Endometrial microvascular endothelial cells (primary cell): ENCODE measurements at regions not wholly inside any gene's neighbourhood (a gene's known extent, or its start where the extent isn't known, plus 50 kb on each side); places are given as distances from the start of the nearest gene placed in this dataset.
"Not testable (repeated sequence)": the region's sequence is repeated elsewhere in the genome, so short reads cannot be mapped to it uniquely, and the experiment has no call there.

Experiments
- in situ Hi-C: cut with HindIII; loops from 2 replicates; pipeline ENCODE4 v1.10.0; 2017; ENCODE audit warnings: low sequenced_read_pairs, low pct_unique_long_range_greater_than_20kb; ENCODE audit errors: inconsistent ontology term

DNA sequence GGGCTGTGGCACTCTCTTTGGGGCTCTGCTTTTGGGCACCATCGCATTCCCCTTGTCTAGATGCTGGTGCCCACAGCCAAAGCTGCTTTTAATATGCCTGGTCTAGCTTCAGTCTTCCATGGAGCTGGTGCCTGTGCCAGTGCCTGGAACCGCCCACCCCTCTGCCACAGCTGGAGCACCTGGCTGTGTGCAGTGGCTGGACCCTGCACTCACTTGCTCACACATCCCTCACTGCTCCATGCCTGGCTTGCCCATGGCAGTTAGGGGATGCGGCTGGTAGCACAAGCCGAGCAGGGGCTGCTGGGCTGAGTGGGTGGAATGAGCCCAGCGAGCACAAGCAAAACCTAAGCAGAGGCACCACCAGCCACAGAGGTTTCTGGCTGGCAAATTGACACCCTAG is 1145.9 kb upstream of the LRRTM3 start:
- in situ Hi-C loops: no loop called here

DNA sequence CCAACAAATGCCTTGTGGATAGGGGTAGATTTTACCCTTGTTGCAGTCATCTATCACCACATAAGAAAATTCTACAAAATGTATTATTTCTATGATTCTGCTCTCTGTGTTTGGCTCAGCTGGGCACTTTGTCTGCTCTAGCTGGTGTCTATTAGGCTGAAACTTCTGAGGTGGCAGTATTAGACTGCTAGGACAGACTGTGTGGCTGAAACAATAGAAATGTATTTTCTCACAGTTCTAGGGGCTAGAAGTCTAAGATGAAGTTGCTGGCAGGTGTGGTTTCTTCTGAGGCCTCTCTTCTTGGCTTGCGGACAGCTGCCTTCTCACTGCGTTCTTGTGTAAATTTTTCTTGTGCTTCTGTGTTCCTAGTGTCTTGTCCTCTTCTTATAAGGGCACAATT is 1139.6 kb upstream of the LRRTM3 start:
- in situ Hi-C loops: no loop called here

GRCh38 chr10:65787571-65787970 is 1138.3 kb upstream of the LRRTM3 start:
- in situ Hi-C loops: no loop called here

GRCh38 chr10:65788271-65788670 is 1137.6 kb upstream of the LRRTM3 start:
- in situ Hi-C loops: no loop called here

GRCh38 chr10:65791979-65792378 is 1133.9 kb upstream of the LRRTM3 start:
- in situ Hi-C loops: no loop called here

GRCh38 chr10:65793738-65794425 is 1132.0 kb upstream of the LRRTM3 start:
- in situ Hi-C loops: no loop called here

DNA sequence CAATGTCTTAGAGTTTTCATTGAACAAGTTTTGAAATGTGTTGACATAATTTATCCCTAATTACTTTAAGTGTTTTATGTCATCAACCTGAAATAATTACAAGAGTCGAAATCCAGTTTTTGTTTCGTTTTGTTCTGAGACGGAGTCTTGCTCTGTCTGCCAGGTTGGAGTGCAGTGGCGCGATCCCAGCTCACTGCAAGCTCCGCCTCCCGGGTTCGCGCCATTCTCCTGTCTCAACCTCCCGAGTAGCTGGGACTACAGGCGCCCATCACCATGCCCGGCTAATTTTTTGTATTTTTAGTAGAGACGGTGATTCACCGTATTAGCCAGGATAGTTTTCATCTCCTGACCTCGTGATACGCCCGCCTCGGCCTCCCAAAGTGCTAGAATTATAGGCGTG is 1131.0 kb upstream of the LRRTM3 start:
- in situ Hi-C loops: not testable (repeated sequence)

DNA sequence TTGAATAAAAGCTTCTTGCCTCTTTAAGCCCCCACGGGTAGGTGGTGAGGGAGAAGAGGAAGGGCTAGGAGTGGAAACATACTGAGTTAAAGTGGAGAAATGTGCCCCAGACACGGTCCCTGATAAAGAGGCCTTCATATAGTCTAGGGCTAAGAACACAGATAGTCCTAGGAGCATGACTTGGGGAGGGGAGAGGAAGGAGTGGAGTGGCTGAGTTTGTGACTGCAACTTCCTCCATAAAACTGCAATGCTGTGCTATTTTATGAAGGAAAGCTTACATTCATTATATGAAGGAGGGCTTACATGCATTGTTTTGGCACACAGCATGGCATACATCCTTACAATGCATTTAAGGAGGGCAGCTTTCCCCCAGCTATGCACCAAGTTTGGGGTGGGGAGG is 1129.4 kb upstream of the LRRTM3 start:
- in situ Hi-C loops: no loop called here

DNA sequence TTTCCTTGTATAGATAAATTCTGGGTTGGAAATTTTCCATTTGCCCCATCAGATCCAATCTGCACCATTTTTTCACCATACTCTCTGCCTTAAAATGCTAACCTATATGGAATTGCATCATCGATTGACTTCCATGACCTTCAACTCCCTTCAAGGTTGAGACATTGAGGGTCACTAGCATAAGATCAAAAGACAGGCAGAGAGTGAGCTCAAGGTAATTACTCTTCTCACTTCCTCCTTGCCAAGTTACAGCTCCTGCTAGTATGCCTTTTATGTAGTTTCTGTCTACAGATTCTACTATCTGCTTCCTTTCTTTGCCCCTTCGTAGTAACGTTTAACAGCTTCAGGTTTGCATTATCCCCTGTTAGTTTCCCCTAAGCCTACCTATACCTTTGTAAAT is 1127.7 kb upstream of the LRRTM3 start:
- in situ Hi-C loops: no loop called here

DNA sequence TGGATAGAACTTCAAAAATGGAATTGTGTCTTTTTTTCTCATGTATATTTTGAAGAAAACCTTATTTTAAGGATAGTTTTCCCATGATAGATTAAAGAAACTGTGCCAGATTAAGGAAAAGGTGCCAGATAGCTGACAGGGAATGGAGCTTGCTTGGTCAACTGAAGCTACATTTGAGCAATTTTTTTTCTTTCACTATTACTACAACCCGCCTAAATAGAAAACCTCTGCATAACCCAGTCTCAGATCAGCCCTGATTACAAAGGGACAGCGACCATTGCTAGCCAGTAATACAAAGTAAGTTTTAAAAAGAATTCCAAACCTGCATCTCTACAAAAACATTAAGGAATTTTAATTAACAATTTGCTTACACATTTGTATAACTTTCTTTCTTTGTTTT is 1123.4 kb upstream of the LRRTM3 start:
- in situ Hi-C loops: no loop called here

- in situ Hi-C loops: no loop called here
Measured at GRCh38 chr10:65805511-65805910, 1120.3 kb upstream of the LRRTM3 start.

DNA sequence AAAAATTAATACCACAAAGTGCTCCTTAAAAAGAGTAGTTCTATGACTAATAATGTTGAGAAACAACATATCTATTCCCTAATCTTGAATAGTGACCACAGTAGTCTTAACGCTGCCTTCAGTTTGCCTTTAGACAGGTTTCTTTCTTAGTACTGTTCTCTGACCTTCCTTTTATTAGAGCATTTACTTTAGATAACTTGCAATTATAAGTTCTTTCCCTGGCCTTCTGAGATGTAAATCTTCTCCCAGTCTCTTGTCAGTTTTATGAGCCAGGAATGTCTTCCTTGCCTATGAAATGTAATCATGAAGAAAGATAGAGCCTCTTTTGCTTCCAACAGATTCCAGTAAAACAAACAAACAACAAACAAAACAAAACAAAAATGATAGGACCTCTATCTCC is 1119.8 kb upstream of the LRRTM3 start:
- in situ Hi-C loops: no loop called here

- in situ Hi-C loops: no loop called here
Measured at GRCh38 chr10:65808687-65809333, 1117.0 kb upstream of the LRRTM3 start.

DNA sequence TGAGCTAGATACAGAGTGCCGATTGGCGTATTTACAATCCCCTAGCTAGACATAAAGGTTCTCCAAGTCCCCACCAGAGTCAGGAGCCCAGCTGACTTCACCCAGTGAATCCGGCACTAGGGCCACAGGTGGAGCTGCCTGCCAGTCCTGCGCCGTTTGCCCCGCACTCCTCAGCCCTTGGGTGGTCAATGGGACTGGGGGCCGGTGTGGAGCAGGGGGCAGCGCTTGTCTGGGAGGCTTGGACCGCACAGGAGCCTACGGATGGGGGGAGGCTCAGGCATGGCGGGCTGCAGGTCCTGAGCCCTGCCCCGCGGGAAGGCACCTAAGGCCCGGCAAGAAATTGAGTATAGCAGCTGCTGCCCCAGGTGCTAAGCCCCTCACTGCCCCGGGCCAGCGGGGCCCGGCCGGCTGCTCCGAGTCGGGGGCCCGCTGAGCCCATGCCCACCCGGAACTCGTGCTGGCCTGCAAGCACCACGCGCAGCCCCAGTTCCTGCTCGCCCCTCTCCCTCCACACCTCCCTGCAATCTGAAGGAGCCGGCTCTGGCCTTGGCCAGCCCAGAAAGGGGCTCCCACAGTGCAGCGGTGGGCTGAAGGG is 1113.8 kb upstream of the LRRTM3 start:
- in situ Hi-C loops: no loop called here

GRCh38 chr10:65816536-65816935 is 1109.3 kb upstream of the LRRTM3 start:
- in situ Hi-C loops: no loop called here

- in situ Hi-C loops: no loop called here
Measured at GRCh38 chr10:65818990-65819389, 1106.8 kb upstream of the LRRTM3 start.

- in situ Hi-C loops: no loop called here
Measured at GRCh38 chr10:65827359-65827758, 1098.5 kb upstream of the LRRTM3 start.

DNA sequence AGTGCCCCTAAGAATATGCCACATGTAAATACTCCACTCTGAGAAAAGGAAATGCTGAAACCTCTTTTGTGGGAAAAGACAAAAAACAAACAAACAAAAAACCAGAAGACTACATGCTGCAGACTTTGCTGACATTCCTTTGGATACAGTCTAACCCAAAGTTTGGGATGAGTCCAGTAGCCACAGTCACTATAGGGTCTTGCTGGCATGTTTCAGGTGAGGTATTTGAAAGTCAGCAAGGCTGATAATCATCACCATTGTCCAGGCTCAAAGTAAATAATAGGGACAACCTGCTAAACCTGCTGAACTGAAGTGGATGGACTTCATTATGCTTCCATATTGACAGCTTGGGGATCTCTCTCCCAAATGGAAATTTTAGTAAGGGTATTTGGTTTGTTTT is 1087.0 kb upstream of the LRRTM3 start:
- in situ Hi-C loops: no loop called here

GRCh38 chr10:65843203-65843602 is 1082.6 kb upstream of the LRRTM3 start:
- in situ Hi-C loops: no loop called here

- in situ Hi-C loops: no loop called here
Measured at GRCh38 chr10:65845916-65846315, 1079.9 kb upstream of the LRRTM3 start.
